ENCODE measurements at regions not wholly inside any gene's neighbourhood (a gene's known extent, or its start where the extent isn't known, plus 50 kb on each side); places are given as distances from the start of the nearest gene placed in this dataset.
"Not testable (repeated sequence)": the region's sequence is repeated elsewhere in the genome, so short reads cannot be mapped to it uniquely, and the experiment has no call there.

DNA sequence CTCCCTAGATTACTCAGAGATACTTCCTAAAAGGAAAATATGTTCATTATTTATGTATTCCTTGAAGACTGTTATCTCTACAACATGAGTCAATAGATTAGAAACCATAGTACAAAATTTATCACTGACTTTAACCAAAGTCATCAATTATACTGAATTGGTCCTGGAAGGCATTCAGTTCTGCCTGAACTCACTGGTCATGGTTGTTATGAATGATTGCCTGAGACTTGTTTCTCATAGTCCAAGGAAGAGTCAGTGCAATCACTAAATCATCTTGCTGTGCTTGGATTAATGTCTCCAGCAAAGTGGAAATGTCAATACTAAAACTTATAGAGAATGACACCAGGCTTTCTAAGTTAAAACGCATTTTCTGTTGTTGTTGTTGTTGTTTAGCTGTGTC lies 878.6 kb upstream of the MANEA start:
- Histone ChIP-seq H3K27me3 (ENCODE audit: low read depth, low read length) (no peaks in the 10 kb centered on the region), H3K4me1 (ENCODE audit: control insufficient read depth in 1 of 2, insufficient read depth in 2 of 2, low read length in 2 of 2) (no peaks in the 10 kb centered on the region), H3K36me3 (ENCODE audit: control insufficient read depth in 1 of 2, insufficient read depth in 2 of 2, low read length in 2 of 2) (no peaks in the 10 kb centered on the region), H3K27ac (ENCODE audit: low read length) (no peak overlapping the region), H3K9me3 (ENCODE audit: control insufficient read depth in 1 of 2, low read length in 2 of 2) (no peaks in the 10 kb centered on the region), H3K4me3 (ENCODE audit: low read depth in 1 of 2, low read length in 2 of 2) (no peak overlapping the region)

DNA sequence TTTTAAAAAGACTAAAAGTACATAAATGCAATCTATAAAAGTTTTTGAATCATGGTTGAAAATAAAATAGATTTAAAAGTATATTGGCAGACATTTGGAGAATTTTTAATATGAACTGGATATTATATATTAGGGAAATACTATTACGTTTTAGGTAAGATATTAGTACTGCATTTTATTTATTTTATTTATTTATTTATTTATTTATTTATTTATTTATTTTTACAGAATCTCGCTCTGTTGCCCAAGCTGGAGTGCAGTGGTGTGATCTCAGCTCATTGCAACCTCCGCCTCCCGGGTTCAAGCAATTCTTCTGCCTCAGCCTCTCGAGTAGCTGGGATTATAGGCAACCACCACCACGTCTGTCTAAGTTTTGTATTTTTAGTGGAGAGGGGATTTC lies 890.1 kb upstream of the MANEA start:
- H3K4me3 ChIP-seq (ENCODE audit: low read depth in 1 of 2, low read length in 2 of 2); H3K4me1 ChIP-seq (ENCODE audit: control insufficient read depth in 1 of 2, insufficient read depth in 2 of 2, low read length in 2 of 2); H3K36me3 ChIP-seq (ENCODE audit: control insufficient read depth in 1 of 2, insufficient read depth in 2 of 2, low read length in 2 of 2); H3K27ac ChIP-seq (ENCODE audit: low read length); H3K9me3 ChIP-seq (ENCODE audit: control insufficient read depth in 1 of 2, low read length in 2 of 2); H3K27me3 ChIP-seq (ENCODE audit: low read depth, low read length): not testable (repeated sequence)

DNA sequence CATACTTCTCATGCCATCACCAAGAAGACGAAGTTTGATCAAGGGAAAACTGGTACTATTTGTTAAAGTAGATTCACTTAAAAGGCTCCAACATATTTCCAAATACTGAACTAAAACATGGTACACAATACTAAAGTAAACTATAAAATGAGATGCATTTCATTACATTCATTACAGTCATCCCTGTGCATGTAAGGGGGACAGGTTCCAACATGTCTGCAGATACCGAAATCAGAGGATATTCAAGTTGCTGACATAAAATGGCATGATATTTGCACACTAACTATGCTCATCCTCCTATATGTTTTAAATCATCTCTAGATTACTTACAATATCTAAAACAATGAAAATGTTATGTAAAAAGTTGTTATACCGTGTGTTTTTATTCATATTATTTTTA lies 893.9 kb upstream of the MANEA start:
- no peaks in the 10 kb centered on the region for H3K36me3 ChIP-seq (ENCODE audit: control insufficient read depth in 1 of 2, insufficient read depth in 2 of 2, low read length in 2 of 2)
- no peak overlapping the region for H3K4me3 ChIP-seq (ENCODE audit: low read depth in 1 of 2, low read length in 2 of 2)
- no peak overlapping the region for H3K27ac ChIP-seq (ENCODE audit: low read length)
- H3K9me3 ChIP-seq (ENCODE audit: control insufficient read depth in 1 of 2, low read length in 2 of 2) = no peaks in the 10 kb centered on the region
- no peaks in the 10 kb centered on the region for H3K4me1 ChIP-seq (ENCODE audit: control insufficient read depth in 1 of 2, insufficient read depth in 2 of 2, low read length in 2 of 2)
- no peaks in the 10 kb centered on the region for H3K27me3 ChIP-seq (ENCODE audit: low read depth, low read length)

DNA sequence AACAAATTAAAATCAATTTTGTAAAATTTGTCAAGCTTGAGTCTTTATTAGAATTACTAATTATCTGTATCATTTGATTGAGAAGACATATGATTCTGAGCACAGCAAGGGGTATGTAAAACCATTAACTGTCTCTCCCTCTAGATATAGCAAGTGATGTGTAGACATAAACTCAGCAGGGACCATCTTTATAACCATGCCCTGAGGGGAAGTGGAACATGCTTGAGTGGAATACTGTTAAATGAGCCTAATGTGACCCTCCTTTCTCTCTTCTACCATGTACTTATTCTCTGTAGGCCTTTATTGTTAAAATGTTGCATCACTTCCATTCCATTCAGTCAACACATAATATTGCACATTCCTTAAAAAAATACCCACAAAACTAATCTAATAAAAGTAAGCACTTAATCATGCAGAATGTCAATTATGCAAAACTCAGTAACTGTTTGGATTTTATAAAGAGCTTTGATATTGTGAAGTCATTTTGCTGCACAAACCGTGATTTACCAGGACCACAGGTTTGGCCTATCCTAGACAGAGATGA lies 896.6 kb upstream of the MANEA start:
- Histone ChIP-seq H3K9me3 (ENCODE audit: control insufficient read depth in 1 of 2, low read length in 2 of 2) (no peaks in the 10 kb centered on the region), H3K27ac (ENCODE audit: low read length) (no peak overlapping the region), H3K4me1 (ENCODE audit: control insufficient read depth in 1 of 2, insufficient read depth in 2 of 2, low read length in 2 of 2) (no peaks in the 10 kb centered on the region)

GRCh38 chr6:94673251-94673650 lies 904.1 kb upstream of the MANEA start:
- no peaks in the 10 kb centered on the region for H3K36me3 ChIP-seq (ENCODE audit: control insufficient read depth in 1 of 2, insufficient read depth in 2 of 2, low read length in 2 of 2)
- no peaks in the 10 kb centered on the region for H3K4me1 ChIP-seq (ENCODE audit: control insufficient read depth in 1 of 2, insufficient read depth in 2 of 2, low read length in 2 of 2)
- H3K9me3 ChIP-seq (ENCODE audit: control insufficient read depth in 1 of 2, low read length in 2 of 2) = peaks cover 0 to 5% of the 10 kb centered on the region in 2 donors
- H3K27me3 ChIP-seq (ENCODE audit: low read depth, low read length) = no peaks in the 10 kb centered on the region
- no peak overlapping the region for H3K4me3 ChIP-seq (ENCODE audit: low read depth in 1 of 2, low read length in 2 of 2)
- no peak overlapping the region for H3K27ac ChIP-seq (ENCODE audit: low read length)

More for the DNA sequence above, 896.6 kb upstream of the MANEA start:
- no peak overlapping the region for H3K4me3 ChIP-seq (ENCODE audit: low read depth in 1 of 2, low read length in 2 of 2)
- no peaks in the 10 kb centered on the region for H3K36me3 ChIP-seq (ENCODE audit: control insufficient read depth in 1 of 2, insufficient read depth in 2 of 2, low read length in 2 of 2)
- H3K27me3 ChIP-seq (ENCODE audit: low read depth, low read length) = no peaks in the 10 kb centered on the region

DNA sequence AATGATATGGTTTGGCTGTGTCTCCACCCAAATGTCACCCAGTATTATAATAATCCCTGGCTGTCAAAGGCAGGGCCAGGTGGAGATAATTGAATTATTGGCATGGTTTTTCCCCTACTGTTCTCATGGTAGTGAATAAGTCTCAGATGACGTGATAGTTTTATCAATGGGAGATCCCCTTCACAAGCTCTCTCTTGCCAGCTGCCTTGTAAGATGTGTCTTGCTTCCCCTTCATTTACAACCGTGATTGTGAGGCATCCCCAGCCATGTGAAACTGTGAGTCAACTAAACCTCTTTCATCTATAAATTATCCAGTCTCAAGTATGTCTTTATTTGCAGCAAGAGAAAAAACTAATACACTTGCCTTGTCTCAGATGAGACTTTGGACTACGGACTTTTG lies 907.3 kb upstream of the MANEA start:
- Histone ChIP-seq H3K4me1 (ENCODE audit: control insufficient read depth in 1 of 2, insufficient read depth in 2 of 2, low read length in 2 of 2) (no peaks in the 10 kb centered on the region), H3K36me3 (ENCODE audit: control insufficient read depth in 1 of 2, insufficient read depth in 2 of 2, low read length in 2 of 2) (no peaks in the 10 kb centered on the region), H3K4me3 (ENCODE audit: low read depth in 1 of 2, low read length in 2 of 2) (no peak overlapping the region), H3K27me3 (ENCODE audit: low read depth, low read length) (no peaks in the 10 kb centered on the region), H3K27ac (ENCODE audit: low read length) (no peak overlapping the region), H3K9me3 (ENCODE audit: control insufficient read depth in 1 of 2, low read length in 2 of 2) (peaks cover 0 to 5% of the 10 kb centered on the region in 2 donors)

- Histone ChIP-seq H3K27me3 (ENCODE audit: low read depth, low read length) (no peaks in the 10 kb centered on the region), H3K9me3 (ENCODE audit: control insufficient read depth in 1 of 2, low read length in 2 of 2) (peaks cover 0 to 3% of the 10 kb centered on the region in 2 donors), H3K27ac (ENCODE audit: low read length) (no peak overlapping the region), H3K36me3 (ENCODE audit: control insufficient read depth in 1 of 2, insufficient read depth in 2 of 2, low read length in 2 of 2) (no peaks in the 10 kb centered on the region), H3K4me3 (ENCODE audit: low read depth in 1 of 2, low read length in 2 of 2) (no peak overlapping the region), H3K4me1 (ENCODE audit: control insufficient read depth in 1 of 2, insufficient read depth in 2 of 2, low read length in 2 of 2) (no peaks in the 10 kb centered on the region)
Measured at GRCh38 chr6:94668876-94669275, 908.5 kb upstream of the MANEA start.

GRCh38 chr6:94658929-94659328 lies 918.4 kb upstream of the MANEA start:
- no peak overlapping the region for H3K4me3 ChIP-seq (ENCODE audit: low read depth in 1 of 2, low read length in 2 of 2)
- no peaks in the 10 kb centered on the region for H3K9me3 ChIP-seq (ENCODE audit: control insufficient read depth in 1 of 2, low read length in 2 of 2)
- H3K4me1 ChIP-seq (ENCODE audit: control insufficient read depth in 1 of 2, insufficient read depth in 2 of 2, low read length in 2 of 2) = no peaks in the 10 kb centered on the region
- no peaks in the 10 kb centered on the region for H3K27me3 ChIP-seq (ENCODE audit: low read depth, low read length)
- H3K27ac ChIP-seq (ENCODE audit: low read length) = no peak overlapping the region
- H3K36me3 ChIP-seq (ENCODE audit: control insufficient read depth in 1 of 2, insufficient read depth in 2 of 2, low read length in 2 of 2) = no peaks in the 10 kb centered on the region

DNA sequence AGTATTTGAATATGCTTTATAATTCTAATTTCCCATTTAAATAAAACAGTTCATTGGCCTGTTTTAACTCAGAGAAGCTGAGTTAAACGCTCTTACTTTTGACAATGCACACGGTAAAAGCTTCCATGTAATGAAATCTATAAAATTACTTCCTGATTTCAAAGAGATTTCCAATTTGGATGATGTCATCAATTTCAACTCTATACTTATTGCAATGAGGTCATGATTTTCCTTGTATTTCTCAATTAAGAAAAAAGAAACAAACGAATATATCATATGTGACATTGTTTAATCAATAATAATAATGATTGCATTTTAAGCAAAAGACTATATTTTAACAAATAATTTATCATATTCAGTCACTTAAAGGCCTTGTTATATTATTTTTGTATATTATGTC lies 926.1 kb upstream of the MANEA start:
- no peak overlapping the region for H3K4me3 ChIP-seq (ENCODE audit: low read depth in 1 of 2, low read length in 2 of 2)
- no peaks in the 10 kb centered on the region for H3K4me1 ChIP-seq (ENCODE audit: control insufficient read depth in 1 of 2, insufficient read depth in 2 of 2, low read length in 2 of 2)
- H3K27ac ChIP-seq (ENCODE audit: low read length) = no peak overlapping the region
- no peaks in the 10 kb centered on the region for H3K27me3 ChIP-seq (ENCODE audit: low read depth, low read length)
- no peaks in the 10 kb centered on the region for H3K36me3 ChIP-seq (ENCODE audit: control insufficient read depth in 1 of 2, insufficient read depth in 2 of 2, low read length in 2 of 2)
- no peaks in the 10 kb centered on the region for H3K9me3 ChIP-seq (ENCODE audit: control insufficient read depth in 1 of 2, low read length in 2 of 2)

GRCh38 chr6:94645191-94645590 lies 932.1 kb upstream of the MANEA start:
- Histone ChIP-seq H3K27me3 (ENCODE audit: low read depth, low read length) (no peaks in the 10 kb centered on the region), H3K36me3 (ENCODE audit: control insufficient read depth in 1 of 2, insufficient read depth in 2 of 2, low read length in 2 of 2) (no peaks in the 10 kb centered on the region), H3K4me3 (ENCODE audit: low read depth in 1 of 2, low read length in 2 of 2) (no peak overlapping the region), H3K9me3 (ENCODE audit: control insufficient read depth in 1 of 2, low read length in 2 of 2) (no peaks in the 10 kb centered on the region), H3K4me1 (ENCODE audit: control insufficient read depth in 1 of 2, insufficient read depth in 2 of 2, low read length in 2 of 2) (no peaks in the 10 kb centered on the region), H3K27ac (ENCODE audit: low read length) (no peak overlapping the region)

GRCh38 chr6:94639564-94639963 lies 937.8 kb upstream of the MANEA start:
- no peaks in the 10 kb centered on the region for H3K4me1 ChIP-seq (ENCODE audit: control insufficient read depth in 1 of 2, insufficient read depth in 2 of 2, low read length in 2 of 2)
- H3K36me3 ChIP-seq (ENCODE audit: control insufficient read depth in 1 of 2, insufficient read depth in 2 of 2, low read length in 2 of 2) = no peaks in the 10 kb centered on the region
- no peak overlapping the region for H3K27ac ChIP-seq (ENCODE audit: low read length)
- no peaks in the 10 kb centered on the region for H3K27me3 ChIP-seq (ENCODE audit: low read depth, low read length)
- no peaks in the 10 kb centered on the region for H3K9me3 ChIP-seq (ENCODE audit: control insufficient read depth in 1 of 2, low read length in 2 of 2)
- H3K4me3 ChIP-seq (ENCODE audit: low read depth in 1 of 2, low read length in 2 of 2) = no peak overlapping the region

DNA sequence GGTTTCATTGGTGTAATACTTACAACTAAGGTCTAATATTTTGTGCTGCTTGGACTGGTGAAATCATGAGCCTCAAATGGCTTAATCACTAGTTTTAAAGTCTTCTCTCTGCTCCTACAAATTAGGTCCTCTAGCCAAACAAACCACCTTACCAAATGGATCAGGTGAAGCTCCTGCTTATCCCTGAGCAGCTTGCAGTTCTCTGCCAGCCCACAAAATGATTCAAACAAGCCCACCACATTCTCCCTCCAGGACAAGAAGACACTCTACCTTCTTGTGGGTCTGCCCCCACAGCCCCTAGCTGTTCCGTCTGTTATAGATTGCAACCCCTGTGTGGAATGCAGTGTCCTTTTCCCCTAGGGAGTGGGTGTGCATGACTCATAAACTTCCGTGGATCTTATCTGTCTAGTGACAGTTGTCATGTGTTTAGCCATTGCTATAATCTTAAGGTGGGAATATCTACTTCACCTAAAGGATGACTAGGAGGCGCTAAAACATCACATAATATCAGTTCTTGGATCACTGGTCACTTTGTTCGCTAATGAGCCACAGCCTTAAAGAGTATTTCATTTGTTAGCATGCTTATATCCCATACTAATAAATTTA lies 940.5 kb upstream of the MANEA start:
- Histone ChIP-seq H3K27me3 (ENCODE audit: low read depth, low read length) (no peaks in the 10 kb centered on the region), H3K9me3 (ENCODE audit: control insufficient read depth in 1 of 2, low read length in 2 of 2) (no peaks in the 10 kb centered on the region), H3K27ac (ENCODE audit: low read length) (no peak overlapping the region), H3K4me3 (ENCODE audit: low read depth in 1 of 2, low read length in 2 of 2) (no peak overlapping the region), H3K4me1 (ENCODE audit: control insufficient read depth in 1 of 2, insufficient read depth in 2 of 2, low read length in 2 of 2) (no peaks in the 10 kb centered on the region), H3K36me3 (ENCODE audit: control insufficient read depth in 1 of 2, insufficient read depth in 2 of 2, low read length in 2 of 2) (no peaks in the 10 kb centered on the region)
